ENCODE measurements at regions not wholly inside any gene's neighbourhood (a gene's known extent, or its start where the extent isn't known, plus 50 kb on each side); places are given as distances from the start of the nearest gene placed in this dataset.
"Not testable (repeated sequence)": the region's sequence is repeated elsewhere in the genome, so short reads cannot be mapped to it uniquely, and the experiment has no call there.

DNA sequence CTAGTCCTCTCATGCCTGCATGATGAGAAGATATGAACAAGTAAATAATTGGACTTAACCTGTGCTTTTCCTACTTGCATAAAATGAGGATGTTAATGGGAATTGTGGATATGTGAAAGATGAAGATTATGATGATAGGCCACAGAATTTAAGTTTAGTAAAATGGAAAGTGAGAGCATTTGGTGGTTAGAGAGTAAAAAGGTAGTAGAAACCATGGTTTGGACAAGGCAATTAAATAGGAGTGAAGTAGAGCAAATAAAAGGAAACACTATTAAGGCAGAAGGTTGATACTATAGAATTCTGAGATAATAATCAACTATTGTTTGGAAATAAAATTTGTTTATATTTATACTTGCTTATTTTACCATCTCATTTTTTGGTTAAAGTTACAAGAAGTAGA is 1162.5 kb downstream of the MRPL39 start:
- DNase-seq = no peak

DNA sequence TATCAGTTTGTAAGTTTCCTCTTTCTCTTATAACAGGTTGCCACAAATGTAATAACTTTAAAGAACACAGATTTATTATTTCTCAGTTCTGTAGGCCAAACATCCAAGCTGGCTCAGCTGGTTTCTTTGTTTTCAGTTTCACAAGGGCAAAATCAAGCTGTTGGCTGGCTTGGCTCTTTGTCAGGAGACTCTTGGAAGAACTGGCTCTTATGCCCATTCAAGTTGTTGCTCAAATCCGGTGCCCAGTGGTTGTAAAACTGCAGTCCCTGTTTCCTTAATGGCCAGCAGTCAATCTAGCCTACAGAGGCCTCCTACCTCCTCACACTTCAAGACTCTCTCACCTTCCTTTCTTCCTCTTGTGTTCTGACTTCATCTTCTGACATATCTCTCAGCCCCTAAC is 1171.0 kb downstream of the MRPL39 start:
- no peak for DNase-seq

DNA sequence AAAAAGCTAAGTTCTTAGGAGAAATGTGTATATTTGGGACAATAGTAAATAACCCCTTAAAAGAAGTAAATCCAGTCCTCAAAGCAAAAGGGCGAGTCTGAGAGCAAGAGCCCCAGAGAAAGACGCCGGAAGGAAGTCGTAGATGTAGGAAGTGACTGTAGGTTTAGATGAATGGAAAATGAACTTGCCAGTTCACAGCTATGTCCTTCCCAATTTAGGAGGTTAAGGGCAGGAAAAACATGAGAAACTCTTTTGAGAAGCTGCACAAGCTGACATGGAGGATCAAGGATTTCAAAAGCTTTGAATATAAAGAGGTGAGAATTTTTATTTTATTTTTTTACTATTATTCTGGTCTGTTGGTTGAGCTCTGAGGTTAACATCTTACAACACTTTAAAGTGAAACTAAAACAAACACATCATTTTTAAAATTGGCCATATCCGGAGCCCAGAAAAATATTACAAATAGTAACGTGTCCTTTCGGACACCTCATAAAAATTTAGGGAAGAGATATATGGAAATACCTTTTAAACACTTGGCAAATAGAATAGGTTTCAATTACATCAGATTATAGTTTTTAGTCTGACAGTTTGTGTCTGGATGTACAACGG is 1178.6 kb downstream of the MRPL39 start:
- DNase-seq = no peak

DNA sequence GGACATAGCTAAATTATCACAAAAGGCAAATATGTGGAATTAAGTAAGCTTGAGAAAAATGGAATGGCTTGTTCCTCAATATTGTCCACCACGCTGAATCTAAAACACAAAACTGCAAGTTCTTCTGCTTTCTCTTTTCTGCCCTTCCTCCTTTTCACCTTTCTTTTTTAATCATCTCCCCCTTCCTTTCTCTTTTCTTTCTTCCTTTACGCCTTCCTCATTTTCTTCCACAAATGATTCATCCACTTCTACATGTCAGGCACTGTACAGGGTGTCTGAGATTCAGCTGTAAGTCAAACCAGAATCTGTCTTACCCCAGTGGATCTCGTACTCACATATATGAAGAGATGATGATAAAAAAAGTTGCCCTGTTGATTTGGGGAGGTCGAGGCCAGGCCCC is 1182.5 kb downstream of the MRPL39 start:
- no peak for DNase-seq

DNA sequence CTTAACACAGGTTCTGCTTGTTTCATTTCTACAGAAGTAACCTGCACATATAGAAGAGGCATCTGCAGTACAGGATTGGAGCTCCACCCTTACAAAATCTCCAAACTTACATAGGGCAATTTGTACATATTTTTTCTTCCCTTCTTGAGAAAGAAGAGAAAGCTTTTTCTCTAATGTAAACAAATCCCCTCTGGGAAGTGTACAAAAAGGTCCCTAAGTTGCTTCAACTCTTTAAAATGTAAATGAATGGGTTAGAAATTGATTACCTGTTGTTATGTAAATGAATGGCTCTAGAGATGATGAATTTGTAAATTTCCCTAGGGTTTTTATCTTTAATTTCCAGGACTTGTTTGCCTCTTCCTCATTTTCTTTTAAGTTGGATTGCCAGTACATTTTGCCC is 1183.7 kb downstream of the MRPL39 start:
- DNase-seq = no peak

DNA sequence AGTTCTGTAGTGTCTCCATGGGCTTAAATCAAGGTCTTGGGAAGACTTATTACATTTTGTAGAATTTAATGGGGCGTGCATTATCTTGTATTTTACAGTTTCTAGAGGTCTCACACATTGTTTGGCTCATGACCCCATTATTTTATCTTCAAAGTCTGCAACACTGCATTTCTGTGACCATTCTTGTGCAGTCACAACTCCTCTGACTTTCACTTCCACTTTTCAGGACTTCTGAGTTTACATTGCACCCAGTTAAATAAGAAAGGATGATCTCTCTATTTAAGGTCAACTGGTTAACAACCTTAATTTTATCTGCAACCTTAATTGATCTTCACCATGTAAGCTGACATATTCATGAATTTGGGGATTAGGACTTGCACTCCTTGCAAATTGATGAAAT is 1186.6 kb downstream of the MRPL39 start:
- DNase-seq = no peak

DNA sequence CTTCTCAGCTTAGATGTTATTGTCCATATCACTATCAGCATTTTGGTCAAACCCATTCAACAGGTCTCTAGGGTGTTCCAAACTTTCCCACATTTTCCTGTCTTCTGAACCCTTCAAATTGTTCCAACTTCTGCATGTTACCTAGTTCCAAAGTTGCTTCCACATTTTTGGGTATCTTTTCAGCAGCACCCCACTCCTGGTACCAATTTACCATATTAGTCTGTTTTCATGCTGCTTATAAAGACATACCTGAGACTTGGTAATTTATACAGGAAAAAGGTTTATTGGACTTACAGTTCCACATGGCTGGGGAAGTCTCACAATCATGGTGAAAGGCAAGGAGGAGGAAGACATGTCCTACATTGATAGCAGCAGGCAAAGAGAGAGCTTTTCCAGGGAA is 1187.6 kb downstream of the MRPL39 start:
- DNase-seq = not testable (repeated sequence)

DNA sequence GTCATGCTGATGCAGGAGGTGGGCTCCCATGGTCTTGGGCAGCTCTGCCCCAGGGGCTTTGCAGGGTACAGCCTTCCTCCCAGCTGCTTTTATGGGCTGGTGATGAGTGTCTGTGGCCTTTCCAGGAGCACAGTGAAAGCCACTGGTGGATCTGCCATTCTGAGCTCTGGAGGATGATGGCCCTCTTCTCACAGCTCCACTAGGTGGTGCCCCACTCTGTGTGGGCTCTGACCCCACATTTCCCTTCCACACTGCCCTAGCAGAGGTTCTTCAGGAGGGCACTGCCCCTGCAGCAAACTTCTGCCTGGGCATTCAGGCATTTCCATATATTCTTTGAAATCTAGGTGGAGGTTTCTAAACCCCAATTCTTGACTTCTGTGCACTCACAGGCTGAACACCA is 1188.6 kb downstream of the MRPL39 start:
- DNase-seq = no peak

DNA sequence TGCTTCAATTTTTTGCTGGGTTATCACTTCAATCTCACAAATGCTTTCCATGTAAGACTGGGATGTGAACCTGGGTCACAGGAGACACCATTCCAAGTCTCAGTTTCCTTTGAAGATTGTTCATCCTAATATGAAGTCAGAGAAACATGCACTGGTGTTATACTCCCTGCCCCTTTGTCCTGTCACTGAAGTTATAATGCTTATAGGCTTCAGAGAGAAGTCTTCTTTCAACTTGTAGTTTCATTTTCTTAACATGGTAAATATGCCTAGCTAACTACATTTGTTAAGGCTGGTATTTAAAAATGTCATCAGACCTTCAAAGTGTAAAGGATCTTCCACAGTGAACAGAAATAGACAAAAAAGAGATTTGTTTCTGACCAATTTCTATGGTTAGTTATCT is 1195.9 kb downstream of the MRPL39 start:
- no peak for DNase-seq

DNA sequence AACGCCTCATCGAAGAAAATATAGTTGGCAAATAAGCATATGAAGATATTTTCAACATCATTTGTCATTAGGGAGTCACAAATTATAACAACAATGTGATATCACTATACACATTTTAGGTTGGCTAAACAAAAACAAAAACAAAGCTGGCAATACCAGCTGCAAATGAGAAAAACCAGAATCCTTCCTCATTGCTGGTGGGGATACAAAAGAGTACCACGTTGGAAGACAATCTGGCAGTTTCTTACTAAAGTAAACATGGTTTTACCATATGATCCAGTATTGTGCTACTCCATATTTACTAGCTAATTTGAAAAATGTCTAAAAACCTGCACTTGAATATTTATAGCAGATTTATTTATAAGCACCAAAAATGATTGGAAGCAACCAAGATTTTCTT is 1204.1 kb downstream of the MRPL39 start:
- no peak for DNase-seq

DNA sequence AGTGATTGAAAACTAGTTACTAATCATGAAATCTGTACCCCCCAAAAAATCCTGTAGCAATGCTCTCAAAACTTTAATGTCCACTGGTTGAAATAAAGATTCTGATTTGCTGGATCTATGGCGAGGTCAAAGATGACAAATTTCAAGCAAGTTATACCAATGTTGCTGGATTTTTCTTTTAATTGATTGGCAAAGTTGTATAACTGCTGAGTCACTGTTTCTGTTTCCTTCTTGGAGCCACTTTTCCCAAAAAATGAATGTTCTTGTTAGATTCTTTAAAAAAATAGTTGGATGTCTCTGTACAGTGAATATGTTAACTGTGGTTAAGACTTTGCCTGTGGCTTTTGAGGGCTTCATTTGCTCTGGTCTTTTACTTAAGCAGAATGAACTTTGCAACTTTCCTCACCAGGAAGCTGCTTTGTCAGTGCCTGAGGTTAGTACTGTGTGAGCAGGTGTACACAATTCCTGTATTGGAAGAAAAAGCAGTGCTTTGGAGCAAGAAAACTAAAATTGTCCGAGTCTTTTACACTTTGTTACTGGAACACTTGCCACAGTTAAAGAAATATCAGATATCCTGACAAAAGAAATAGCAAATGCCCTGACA is 1211.9 kb downstream of the MRPL39 start:
- no peak for DNase-seq

DNA sequence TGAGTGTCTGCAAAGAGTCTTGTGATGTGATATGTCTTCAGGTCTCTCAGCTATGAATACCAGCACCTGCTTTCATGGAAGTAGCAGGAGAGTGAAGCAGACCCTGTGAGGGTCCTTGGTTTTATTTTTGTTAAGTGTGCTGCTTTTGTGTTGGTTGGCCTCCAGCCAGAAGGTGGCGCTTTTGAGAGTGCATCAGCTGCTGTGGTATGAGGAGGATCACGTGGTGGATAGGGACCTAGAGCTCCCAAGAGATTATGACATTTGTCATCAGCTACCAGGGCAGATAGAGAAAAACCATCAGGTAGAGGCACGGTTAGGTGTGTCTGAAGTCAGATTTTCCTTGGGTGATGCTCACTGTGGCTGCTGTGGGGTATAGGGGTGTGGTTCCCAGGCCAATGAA is 1232.1 kb downstream of the MRPL39 start:
- DNase-seq = no peak

DNA sequence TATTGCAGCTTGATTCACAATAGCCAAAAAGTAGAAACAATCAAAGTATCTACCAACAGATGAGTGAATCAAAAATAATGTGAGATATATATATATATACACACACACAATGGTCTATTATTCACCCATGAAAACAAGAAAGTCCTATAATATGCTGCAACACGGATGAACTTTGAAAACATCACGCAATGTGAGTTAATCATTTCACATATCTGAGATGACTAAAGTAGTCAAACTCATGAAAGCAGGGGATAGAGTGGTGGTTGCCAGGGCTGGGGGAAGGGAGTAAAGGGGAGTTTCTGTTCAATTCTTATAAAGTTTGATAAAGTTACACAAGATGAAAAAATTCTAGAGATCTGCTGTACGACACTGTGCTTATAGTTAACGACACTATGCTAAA is 1234.8 kb downstream of the MRPL39 start:
- no peak for DNase-seq

DNA sequence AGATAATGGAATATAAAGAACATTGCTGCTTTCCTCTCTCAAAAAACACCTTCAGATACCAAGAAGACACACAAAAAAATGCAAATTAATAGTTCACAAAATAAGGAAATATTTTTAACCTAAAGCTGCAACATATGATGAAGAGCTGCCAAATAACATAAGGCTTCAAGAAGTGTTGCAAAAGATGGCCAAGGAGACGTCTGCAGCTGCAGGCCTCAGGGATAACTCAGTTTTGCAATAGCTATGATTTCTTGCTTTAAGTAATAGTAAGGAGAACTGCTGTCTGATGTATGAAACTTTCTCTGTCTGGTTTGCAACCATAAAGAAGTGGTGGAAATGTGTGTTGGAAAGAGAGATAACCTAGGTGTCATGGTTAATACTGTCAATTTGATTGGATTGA is 1237.5 kb downstream of the MRPL39 start:
- no peak for DNase-seq

DNA sequence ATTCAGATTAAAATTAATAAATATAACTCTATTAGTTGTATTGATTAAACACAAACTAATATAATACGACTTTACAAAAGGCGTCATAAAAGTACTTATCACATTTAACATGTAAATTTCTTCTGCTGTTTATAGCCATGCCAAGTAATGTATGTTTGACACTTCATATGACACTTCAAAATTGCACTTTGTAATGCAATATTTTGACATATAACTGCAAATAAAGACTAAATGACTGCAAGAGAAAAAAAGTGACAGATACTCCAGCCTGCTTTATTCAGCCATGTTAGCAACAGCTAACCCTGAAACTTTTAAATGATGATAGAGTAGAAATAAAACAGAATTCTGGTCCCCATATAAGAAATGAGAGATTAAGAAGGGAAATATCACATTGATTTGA is 1238.0 kb downstream of the MRPL39 start:
- no peak for DNase-seq

DNA sequence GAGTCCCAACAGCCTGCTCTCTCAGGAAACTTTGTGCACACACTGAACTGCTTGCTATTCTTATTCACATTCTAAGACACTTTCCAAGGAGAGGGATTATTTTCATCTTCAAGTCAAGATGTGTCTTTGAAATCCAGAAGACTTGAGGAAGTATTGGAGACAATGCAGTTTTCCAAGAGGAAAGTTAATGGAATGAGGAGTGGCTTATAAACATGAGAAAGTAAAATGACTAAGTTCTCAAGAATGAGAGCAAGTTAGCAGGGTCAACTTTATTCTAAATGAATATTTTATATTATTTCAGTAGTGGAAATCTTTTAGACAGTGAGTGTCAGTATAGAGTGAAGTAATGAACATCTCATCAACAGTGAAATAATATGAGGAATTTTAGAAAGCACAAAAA is 1239.3 kb downstream of the MRPL39 start:
- DNase-seq = no peak

DNA sequence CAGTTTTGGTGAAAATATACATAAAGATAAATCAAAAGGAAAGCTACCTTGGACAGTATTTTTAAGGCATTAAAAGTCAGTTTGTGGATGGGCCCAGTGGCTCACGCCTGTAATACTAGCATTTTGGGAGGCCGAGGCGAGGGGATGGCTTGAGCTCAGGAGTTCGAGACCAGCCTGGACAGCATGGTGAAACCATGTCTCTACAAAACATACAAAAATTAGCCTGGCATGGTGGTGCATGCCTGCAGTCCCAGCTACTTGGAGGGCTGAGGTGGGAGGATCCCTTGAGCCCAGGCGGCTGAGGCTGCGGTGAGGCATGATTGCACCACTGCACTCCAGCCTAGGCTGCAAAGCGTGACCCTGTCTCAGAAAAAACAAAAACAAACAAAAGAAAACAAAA is 1253.8 kb downstream of the MRPL39 start:
- DNase-seq = no peak

DNA sequence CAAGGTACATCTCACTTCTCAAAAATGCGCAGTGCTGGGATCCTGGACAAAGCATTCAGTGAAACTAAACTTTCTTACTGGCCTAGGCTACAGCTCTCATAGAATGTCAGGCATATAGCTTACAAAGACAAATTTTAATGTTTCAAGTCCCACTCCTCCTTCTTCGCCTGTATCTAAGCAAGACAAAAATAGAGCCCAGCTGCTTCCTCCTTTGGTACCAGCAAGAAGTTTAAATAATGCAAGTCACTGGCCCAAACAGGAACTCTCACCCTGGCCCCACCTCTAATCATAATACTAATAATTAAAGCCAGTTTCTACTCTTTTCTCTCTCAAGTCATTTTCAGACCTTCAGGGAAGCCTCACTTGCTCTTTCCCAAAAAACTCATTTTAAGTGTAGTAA is 1267.9 kb downstream of the MRPL39 start:
- DNase-seq = no peak

DNA sequence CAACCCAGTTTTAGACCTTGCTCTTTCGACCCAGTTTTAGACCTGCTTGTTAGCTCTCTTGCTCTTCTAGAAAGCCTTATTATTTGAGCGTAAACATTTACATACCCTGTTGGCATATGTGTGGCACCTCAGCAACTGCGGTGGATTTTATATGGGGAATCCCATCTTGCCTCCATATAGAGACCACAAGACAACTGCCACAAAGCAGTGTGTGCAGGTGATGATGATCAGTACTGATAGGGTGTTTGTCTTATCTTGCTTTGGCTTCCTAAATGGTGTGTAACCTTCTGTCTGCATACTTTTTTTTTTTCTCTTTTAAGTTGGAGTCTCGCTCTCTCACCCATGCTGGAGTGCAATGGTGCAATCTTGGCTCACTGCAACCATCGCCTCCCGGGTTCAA is 1270.8 kb downstream of the MRPL39 start:
- no peak for DNase-seq

DNA sequence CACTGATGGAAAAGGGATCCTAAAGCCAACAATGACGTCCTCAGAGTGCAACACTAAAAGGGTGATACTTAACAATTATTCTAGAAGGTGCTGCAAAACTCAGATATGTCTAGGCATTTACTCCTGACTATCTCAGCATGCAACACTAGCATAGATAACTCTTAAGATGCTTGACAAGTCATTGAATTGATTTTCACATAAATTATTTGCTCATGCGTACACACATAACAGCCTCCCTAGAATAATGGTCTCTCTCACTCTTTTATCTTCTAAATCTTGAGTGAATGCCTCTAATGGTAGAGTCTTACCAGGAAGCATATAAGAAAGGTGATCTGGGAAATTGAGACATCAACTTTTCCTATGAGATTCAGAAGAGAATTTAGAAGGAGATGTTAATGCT is 1283.7 kb downstream of the MRPL39 start:
- no peak for DNase-seq

DNA sequence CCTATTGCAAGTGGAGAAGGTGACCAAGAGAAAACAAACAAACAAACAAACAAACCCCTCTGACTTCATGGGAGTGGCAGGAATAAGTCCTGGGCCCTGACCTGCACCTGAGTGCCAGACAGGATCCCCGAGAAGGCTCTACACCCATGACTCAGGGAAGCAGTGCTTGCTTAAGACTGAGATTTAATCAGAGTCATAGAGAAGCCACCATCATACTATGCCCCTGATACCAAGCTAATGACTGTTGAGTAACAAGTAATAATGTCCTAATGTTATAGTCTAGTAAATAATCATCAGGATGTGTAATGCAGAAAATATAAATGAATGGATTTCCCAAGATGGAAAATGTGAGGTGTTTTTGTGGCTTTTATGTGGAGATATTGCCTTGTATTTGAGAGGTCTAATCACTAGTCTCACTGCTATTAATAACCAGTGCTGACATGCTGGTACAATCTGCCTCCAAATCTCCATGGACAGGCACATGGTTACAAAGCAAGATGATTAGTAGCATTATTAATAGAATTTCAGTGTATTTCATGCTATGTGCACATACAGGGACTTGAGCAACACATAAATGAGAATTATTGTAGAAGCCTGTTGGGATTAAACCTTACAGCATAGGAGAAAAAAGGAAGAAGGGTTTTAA is 1290.9 kb downstream of the MRPL39 start:
- no peak for DNase-seq

DNA sequence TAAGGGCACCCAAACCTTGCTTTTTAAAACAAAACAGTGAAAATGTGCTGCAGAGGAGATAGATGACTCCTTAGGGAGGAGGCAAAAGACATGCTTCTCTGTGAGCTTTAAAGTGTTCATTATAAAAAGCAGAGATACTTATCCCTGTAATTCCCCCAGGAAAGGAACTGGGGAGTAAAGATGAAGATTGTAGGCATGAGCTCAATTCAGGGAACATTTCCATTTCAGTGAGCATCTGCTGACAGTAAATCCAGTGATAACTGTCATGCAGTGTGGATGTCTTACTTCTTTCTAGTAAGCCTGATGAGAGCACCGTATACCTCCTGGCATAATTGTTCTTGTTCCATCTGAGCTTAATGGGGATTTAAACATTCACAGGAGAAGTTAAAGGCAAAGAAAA is 1296.5 kb downstream of the MRPL39 start:
- DNase-seq = no peak

DNA sequence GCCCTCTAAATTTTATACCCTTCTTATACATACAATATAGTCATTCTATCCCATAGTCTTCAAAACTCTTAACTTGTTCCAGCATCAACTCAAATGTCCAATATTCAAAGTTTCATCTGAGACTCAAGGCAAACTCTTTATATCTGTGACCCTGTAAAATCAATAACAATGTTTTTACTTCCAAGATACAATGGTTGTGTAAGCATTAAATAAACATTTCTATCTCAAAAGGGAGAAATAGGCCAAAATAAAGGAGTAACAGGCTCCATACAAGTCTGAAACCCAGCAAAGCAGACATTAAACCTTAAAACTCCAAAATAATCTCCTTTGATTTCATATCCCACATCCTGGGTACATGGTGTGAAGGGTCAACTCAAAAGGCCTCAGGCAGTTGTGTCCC is 1299.1 kb downstream of the MRPL39 start:
- DNase-seq = no peak

DNA sequence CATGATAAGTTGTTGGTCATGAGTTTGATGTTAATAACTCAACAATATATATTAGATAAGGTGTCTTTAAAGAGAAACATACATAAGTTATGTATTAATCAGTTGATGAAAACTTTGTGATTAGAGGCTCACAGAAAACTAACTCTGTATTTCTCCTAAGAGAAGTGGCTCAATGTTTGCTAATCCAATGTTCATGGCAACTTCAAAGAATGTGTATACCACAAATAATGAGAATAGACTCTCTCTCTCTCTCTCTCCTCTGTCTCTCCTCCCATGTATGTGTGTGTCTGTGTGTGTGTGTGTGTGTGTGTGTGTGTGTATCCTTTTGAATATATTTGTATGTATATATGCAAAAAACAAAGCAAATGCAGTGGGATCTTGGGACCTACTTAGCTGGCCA is 1304.9 kb downstream of the MRPL39 start:
- DNase-seq = no peak

DNA sequence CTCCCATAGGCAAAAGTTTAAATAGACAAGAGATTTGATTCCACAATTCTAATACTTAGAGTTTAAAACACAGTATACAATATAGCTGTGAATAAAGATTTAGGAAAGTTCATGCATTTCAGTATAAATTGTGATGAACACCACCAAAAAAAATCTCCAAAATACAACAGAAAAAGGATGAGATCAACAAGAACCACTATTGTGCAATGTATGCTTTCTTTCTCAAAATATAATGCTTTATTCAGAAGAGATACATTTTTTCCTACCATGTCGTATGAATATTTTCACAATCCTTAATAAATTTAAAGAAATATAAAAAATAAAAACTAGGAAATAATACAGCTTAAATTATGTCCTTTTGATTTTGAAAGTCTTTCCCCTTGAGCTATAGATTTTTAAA is 1309.2 kb downstream of the MRPL39 start:
- DNase-seq = no peak
